HCT116 (cell line): ENCODE measurements at regions not wholly inside any gene's neighbourhood (a gene's known extent, or its start where the extent isn't known, plus 50 kb on each side); places are given as distances from the start of the nearest gene placed in this dataset.

ENCODE experiments used
- ATAC-seq: fragments of 200-7000 bp; cut with Tn5 transposase; 2 replicates; pipeline ENCODE4 v1.9.1; 2020; ENCODE audit warnings: mild to moderate bottlenecking, moderate library complexity
- BruUV-seq: library from RNA; stranded (reverse); fragments of 400-500 nt; replicated peaks from 2 replicates; lab custom pipeline; 2021; lab: Mats Ljungman, UMichigan
- CTCF ChIA-PET: fragments of 300-600 bp; sonication (Branson Sonifier 250); formaldehyde crosslinking; loops from one replicate; lab custom pipeline; 2021; ENCODE audit warnings: antibody characterized with exemption; lab: Charles Lee
- POLR2A ChIA-PET: fragments of 300-600, 350-600 bp; sonication (Branson Sonifier 250); formaldehyde crosslinking; loops from one replicate; lab custom pipeline; 2021; ENCODE audit warnings: antibody characterized with exemption; lab: Charles Lee
- RAD21 ChIA-PET, 2 experiments: fragments of 300-600 bp; sonication (Branson Sonifier 250); formaldehyde crosslinking; loops; one replicate each; lab custom pipeline; 2023; ENCODE audit warnings: low total read pairs in 2 of 2; ENCODE audit not compliant: uncharacterized antibody in 2 of 2, unreplicated experiment in 2 of 2, low non-redundant PET in 1 of 2; lab: Charles Lee
- DNase-seq: peaks from one replicate; pipeline ENCODE4 v3.0.0-alpha.2; 2010; ENCODE audit warnings: low read depth, low spot score
- H2AFZ ChIP-seq: fragments of 200-600 bp; shearing (Covaris generic), sonication (generic); 2 replicates; pipeline ENCODE4 v1.6.1; 2017; ENCODE audit warnings: low read depth, mixed run types, mixed read lengths, antibody characterized with exemption, low read length; ENCODE audit not compliant: poor library complexity, severe bottlenecking
- H3K27ac ChIP-seq: 2 replicates; pipeline ENCODE4 v1.5.1; 2012; ENCODE audit warnings: low read depth, low read length
- H3K27me3 ChIP-seq: fragments of 200-600 bp; sonication (generic); 2 replicates; pipeline ENCODE4 v1.6.1; 2016; ENCODE audit warnings: mixed run types, low read length, mixed read lengths; ENCODE audit not compliant: insufficient read depth
- H3K36me3 ChIP-seq, 2 experiments: fragments of 200-500 bp in 1 of 2; fragments of 200-600 bp in 1 of 2; sonication (Bioruptor generic) in 1 of 2; sonication (generic) in 1 of 2; 2 replicates each; pipeline versions ENCODE4 v1.5.1 to v1.6.1; 2014 to 2016; ENCODE audit warnings: low read length in 2 of 2, inconsistent platforms in 1 of 2, mixed read lengths in 1 of 2, mixed run types in 1 of 2; ENCODE audit not compliant: insufficient read depth in 2 of 2, control insufficient read depth in 1 of 2
- H3K4me1 ChIP-seq, 2 experiments: fragments of 200-600 bp in 1 of 2; sonication (generic) in 1 of 2; 2 replicates each; pipeline versions ENCODE4 v1.5.1 to v1.6.1; 2012 to 2017; ENCODE audit warnings: low read length in 2 of 2, inconsistent platforms in 1 of 2, mild to moderate bottlenecking in 1 of 2, mixed read lengths in 1 of 2, mixed run types in 1 of 2, moderate library complexity in 1 of 2; ENCODE audit not compliant: insufficient read depth in 2 of 2, control insufficient read depth in 1 of 2
- H3K4me2 ChIP-seq: fragments of 200-600 bp; sonication (generic); 2 replicates; pipeline ENCODE4 v1.6.1; 2017; ENCODE audit warnings: mixed run types, low read length, mixed read lengths
- H3K4me3 ChIP-seq, 2 experiments: fragments of 200-600 bp in 1 of 2; sonication (generic) in 1 of 2; replicated peaks in 1 of 2; 2 replicates each; pipeline ENCODE4 v1.5.1; 2011 to 2016; ENCODE audit warnings: low read length in 2 of 2, control low read depth in 1 of 2, low read depth in 1 of 2, mild to moderate bottlenecking in 1 of 2, mixed read lengths in 1 of 2, mixed run types in 1 of 2
- H3K79me2 ChIP-seq: fragments of 200-600 bp; sonication (generic); 2 replicates; pipeline ENCODE4 v1.6.1; 2017; ENCODE audit warnings: mild to moderate bottlenecking, mixed run types, low read length, moderate library complexity, mixed read lengths; ENCODE audit not compliant: insufficient read depth
- H3K9ac ChIP-seq: fragments of 200-600 bp; sonication (generic); 2 replicates; pipeline ENCODE4 v1.6.1; 2016; ENCODE audit warnings: low read length, mixed read lengths
- H3K9me2 ChIP-seq: fragments of 200-600 bp; sonication (generic), shearing (Covaris generic); 2 replicates; pipeline ENCODE4 v1.6.1; 2017; ENCODE audit warnings: mixed run types, mild to moderate bottlenecking, moderate library complexity; ENCODE audit not compliant: insufficient read depth
- H3K9me3 ChIP-seq, 2 experiments: fragments of 200-500 bp in 1 of 2; fragments of 200-600 bp in 1 of 2; sonication (Bioruptor generic) in 1 of 2; sonication (generic) in 1 of 2; 2 replicates each; pipeline ENCODE4 v1.6.1; 2014 to 2017; ENCODE audit warnings: low read length in 2 of 2, mixed read lengths in 2 of 2, inconsistent platforms in 1 of 2, low read depth in 1 of 2, mild to moderate bottlenecking in 1 of 2, mixed run types in 1 of 2, moderate library complexity in 1 of 2; ENCODE audit not compliant: control insufficient read depth in 1 of 2, insufficient read depth in 1 of 2
- H4K20me1 ChIP-seq: fragments of 200-600 bp; sonication (generic), shearing (Covaris generic); 2 replicates; pipeline ENCODE4 v1.6.1; 2017; ENCODE audit warnings: mixed run types, mild to moderate bottlenecking, moderate library complexity; ENCODE audit not compliant: insufficient read depth
- CBX3 ChIP-seq: IDR thresholded peaks from 2 replicates; pipeline ENCODE4 v1.6.1; 2012; ENCODE audit warnings: low read depth
- CEBPB ChIP-seq: IDR thresholded peaks from 2 replicates; pipeline ENCODE4 v1.6.1; 2012; ENCODE audit warnings: low read depth
- EGR1 ChIP-seq: IDR thresholded peaks from 2 replicates; pipeline ENCODE4 v1.6.1; 2012; ENCODE audit warnings: low read depth
- ELF1 ChIP-seq: IDR thresholded peaks from 2 replicates; pipeline ENCODE4 v1.6.1; 2012; ENCODE audit warnings: low read depth, borderline replicate concordance
- EZH2 ChIP-seq: fragments of 200-600 bp; sonication (generic); IDR thresholded peaks from 2 replicates; pipeline ENCODE4 v1.6.1; 2017; ENCODE audit warnings: antibody characterized with exemption, mixed run types
- EZH2phosphoT487 ChIP-seq: fragments of 200-600 bp; IDR thresholded peaks from 2 replicates; pipeline ENCODE4 v1.6.1; 2018; ENCODE audit warnings: antibody characterized with exemption, borderline replicate concordance
- FOSL1 ChIP-seq: IDR thresholded peaks from 2 replicates; pipeline ENCODE4 v1.6.1; 2012; ENCODE audit warnings: low read depth
- POLR2A ChIP-seq: IDR thresholded peaks from 2 replicates; pipeline ENCODE4 v1.7.0; 2011; ENCODE audit warnings: borderline replicate concordance; ENCODE audit not compliant: insufficient read depth, insufficient read length; ENCODE audit errors: extremely low read depth
- POLR2AphosphoS5 ChIP-seq: IDR thresholded peaks from 2 replicates; pipeline ENCODE4 v1.6.1; 2011; ENCODE audit warnings: mild to moderate bottlenecking, low read depth, low read length, moderate library complexity
- RAD21 ChIP-seq: IDR thresholded peaks from 2 replicates; pipeline ENCODE4 v1.6.1; 2012; ENCODE audit warnings: low read depth, mild to moderate bottlenecking
- SIN3A ChIP-seq: IDR thresholded peaks from 2 replicates; pipeline ENCODE4 v1.6.1; 2012; ENCODE audit warnings: low read depth
- SP1 ChIP-seq: IDR thresholded peaks from 2 replicates; pipeline ENCODE4 v1.6.1; 2012; ENCODE audit warnings: low read depth
- SRF ChIP-seq: IDR thresholded peaks from 2 replicates; pipeline ENCODE4 v1.6.1; 2012; ENCODE audit warnings: low read depth
- TCF7L2 ChIP-seq: IDR thresholded peaks from 2 replicates; pipeline ENCODE4 v1.7.0; 2011; ENCODE audit warnings: borderline replicate concordance, inconsistent platforms; ENCODE audit not compliant: insufficient read depth, insufficient read length; ENCODE audit errors: extremely low read depth
- ZFX ChIP-seq: fragments of 450-650 bp; IDR thresholded peaks from 2 replicates; pipeline ENCODE4 v1.6.1; 2017
- ZNF274 ChIP-seq: fragments of 200-500 bp; sonication (Bioruptor generic); IDR thresholded peaks from 2 replicates; pipeline ENCODE4 v1.6.1; 2014; ENCODE audit warnings: mild to moderate bottlenecking, low read depth, low read length, inconsistent platforms
- intact Hi-C: fragments of 100-400 bp; cut with micrococcal nuclease; formaldehyde crosslinking; loops from 2 replicates; pipeline ENCODE4 v1.10.0; 2022
- TF ChIP-seq, protein P1 (sequence below): IDR thresholded peaks from 2 replicates; pipeline ENCODE4 v1.6.1; 2012
- TF ChIP-seq, protein P2 (sequence below): IDR thresholded peaks from 2 replicates; pipeline ENCODE4 v1.6.1; 2011; ENCODE audit warnings: mild to moderate bottlenecking, low read length, moderate library complexity; ENCODE audit not compliant: insufficient replicate concordance; ENCODE audit errors: extremely low read depth
- TF ChIP-seq, protein P3 (sequence below): IDR thresholded peaks from 2 replicates; pipeline ENCODE4 v1.6.1; 2012

DNA sequence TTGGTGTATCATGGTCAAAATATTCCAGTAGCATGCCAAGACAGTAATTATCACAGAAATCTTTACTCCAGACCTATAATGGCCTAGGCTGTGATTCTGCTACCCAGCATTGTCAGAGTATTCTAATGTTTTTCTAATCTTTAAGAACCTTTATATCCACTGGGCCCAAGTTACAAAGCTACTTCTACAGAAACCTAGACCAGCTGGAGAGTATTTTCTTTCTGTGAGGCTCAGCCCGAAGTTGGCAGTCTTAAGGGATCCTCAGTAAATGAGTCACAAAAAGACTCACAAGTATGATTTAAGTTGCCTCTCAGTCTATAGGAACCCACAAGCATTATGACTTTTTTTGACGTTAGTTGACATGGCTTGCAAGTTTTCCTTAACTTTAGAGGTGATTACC lies 638.5 kb upstream of the FAM241A start:
- no peak overlapping the region for H2AFZ ChIP-seq
- intact Hi-C loops = no loop called here
- no peak for TF ChIP-seq ELF1
- no peak for TF ChIP-seq ZNF274
- TF ChIP-seq, protein P1, sequence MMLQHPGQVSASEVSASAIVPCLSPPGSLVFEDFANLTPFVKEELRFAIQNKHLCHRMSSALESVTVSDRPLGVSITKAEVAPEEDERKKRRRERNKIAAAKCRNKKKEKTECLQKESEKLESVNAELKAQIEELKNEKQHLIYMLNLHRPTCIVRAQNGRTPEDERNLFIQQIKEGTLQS = no peak
- no peak for TF ChIP-seq SP1
- TF ChIP-seq, protein P2, sequence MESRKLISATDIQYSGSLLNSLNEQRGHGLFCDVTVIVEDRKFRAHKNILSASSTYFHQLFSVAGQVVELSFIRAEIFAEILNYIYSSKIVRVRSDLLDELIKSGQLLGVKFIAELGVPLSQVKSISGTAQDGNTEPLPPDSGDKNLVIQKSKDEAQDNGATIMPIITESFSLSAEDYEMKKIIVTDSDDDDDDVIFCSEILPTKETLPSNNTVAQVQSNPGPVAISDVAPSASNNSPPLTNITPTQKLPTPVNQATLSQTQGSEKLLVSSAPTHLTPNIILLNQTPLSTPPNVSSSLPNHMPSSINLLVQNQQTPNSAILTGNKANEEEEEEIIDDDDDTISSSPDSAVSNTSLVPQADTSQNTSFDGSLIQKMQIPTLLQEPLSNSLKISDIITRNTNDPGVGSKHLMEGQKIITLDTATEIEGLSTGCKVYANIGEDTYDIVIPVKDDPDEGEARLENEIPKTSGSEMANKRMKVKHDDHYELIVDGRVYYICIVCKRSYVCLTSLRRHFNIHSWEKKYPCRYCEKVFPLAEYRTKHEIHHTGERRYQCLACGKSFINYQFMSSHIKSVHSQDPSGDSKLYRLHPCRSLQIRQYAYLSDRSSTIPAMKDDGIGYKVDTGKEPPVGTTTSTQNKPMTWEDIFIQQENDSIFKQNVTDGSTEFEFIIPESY = no peak

DNA sequence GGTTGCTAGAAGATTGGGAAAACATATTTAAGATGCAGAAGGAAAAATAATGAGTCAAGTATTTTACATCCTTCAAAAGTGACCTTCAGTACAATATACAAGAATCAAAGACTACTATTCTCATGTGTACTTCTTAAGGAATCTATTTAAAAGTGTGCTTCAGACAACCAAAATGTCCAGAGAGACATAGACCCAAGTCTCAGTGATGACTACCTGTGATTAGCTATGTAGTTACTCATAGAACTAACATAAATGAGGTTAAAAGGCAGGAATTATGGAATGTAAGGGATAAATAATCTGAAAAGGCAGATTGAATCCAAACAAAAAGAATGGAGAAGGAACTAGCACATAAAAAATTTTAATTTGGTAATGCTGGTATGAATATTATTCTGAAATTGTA lies 634.7 kb upstream of the FAM241A start:
- no peaks in the 10 kb centered on the region for H3K79me2 ChIP-seq
- TF ChIP-seq TCF7L2 = no peak
- TF ChIP-seq, protein P1 = no peak
- no peak for TF ChIP-seq EZH2
- TF ChIP-seq RAD21 = no peak
- TF ChIP-seq POLR2A = no peak
- TF ChIP-seq POLR2AphosphoS5 = no peak
- no peak for TF ChIP-seq CBX3
- TF ChIP-seq, protein P3, sequence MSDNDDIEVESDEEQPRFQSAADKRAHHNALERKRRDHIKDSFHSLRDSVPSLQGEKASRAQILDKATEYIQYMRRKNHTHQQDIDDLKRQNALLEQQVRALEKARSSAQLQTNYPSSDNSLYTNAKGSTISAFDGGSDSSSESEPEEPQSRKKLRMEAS = no peak
- TF ChIP-seq EGR1 = no peak
- TF ChIP-seq ELF1 = no peak
- no peak for TF ChIP-seq CEBPB
- TF ChIP-seq SIN3A = no peak
- no peak for TF ChIP-seq SRF
- TF ChIP-seq ZFX = no peak
- no peak for TF ChIP-seq SP1
- TF ChIP-seq ZNF274 = no peak
- no peak for TF ChIP-seq EZH2phosphoT487
- no peak for TF ChIP-seq FOSL1
- BruUV-seq = no TSS peak
- H3K27ac ChIP-seq = no peak overlapping the region
- ChIA-PET RAD21 (no interaction called here), POLR2A (no interaction called here), CTCF (no interaction called here)
- no peaks in the 10 kb centered on the region for H3K9me3 ChIP-seq
- no peak overlapping the region for H3K4me2 ChIP-seq
- H2AFZ ChIP-seq = no peak overlapping the region
- no peak for DNase-seq
- no peaks in the 10 kb centered on the region for H4K20me1 ChIP-seq
- H3K4me3 ChIP-seq = no peak overlapping the region
- ATAC-seq = no peak
- H3K4me1 ChIP-seq = peaks cover 0 to 9% of the 10 kb centered on the region in 2 experiments; a peak in 2 of 4 replicates
- no peak overlapping the region for H3K9ac ChIP-seq
- H3K9me2 ChIP-seq = no peaks in the 10 kb centered on the region
- H3K27me3 ChIP-seq = no peaks in the 10 kb centered on the region
- intact Hi-C loops = no loop called here
- no peaks in the 10 kb centered on the region for H3K36me3 ChIP-seq

More for the DNA sequence above, 638.5 kb upstream of the FAM241A start:
- DNase-seq (no peak), ATAC-seq (no peak)
- no peaks in the 10 kb centered on the region; a peak in 1 of 4 replicates for H3K4me1 ChIP-seq
- POLR2A ChIA-PET = no interaction called here
- BruUV-seq = no TSS peak
- RAD21 ChIA-PET = no interaction called here
- no peaks in the 10 kb centered on the region for H4K20me1 ChIP-seq
- no peaks in the 10 kb centered on the region for H3K27me3 ChIP-seq
- H3K36me3 ChIP-seq = no peaks in the 10 kb centered on the region
- H3K79me2 ChIP-seq = no peaks in the 10 kb centered on the region
- no peaks in the 10 kb centered on the region for H3K9me2 ChIP-seq
- no peak overlapping the region for H3K9ac ChIP-seq
- H3K9me3 ChIP-seq = no peaks in the 10 kb centered on the region
- no peak overlapping the region for H3K4me2 ChIP-seq
- no peak overlapping the region for H3K27ac ChIP-seq
- CTCF ChIA-PET = no interaction called here
- no peak overlapping the region for H3K4me3 ChIP-seq
